Endothelial cell (in vitro differentiated cells): ENCODE measurements at regions not wholly inside any gene's neighbourhood (a gene's known extent, or its start where the extent isn't known, plus 50 kb on each side); places are given as distances from the start of the nearest gene placed in this dataset.

Experiments used
- DNase-seq: peaks from one replicate; pipeline ENCODE4 v3.0.0; 2021; ENCODE audit warnings: low spot score
- H3K27ac Mint-ChIP-seq: one replicate; pipeline ENCODE4 v1.8.0; 2021; ENCODE audit warnings: mixed read lengths, inconsistent platforms; ENCODE audit not compliant: unreplicated experiment
- H3K27me3 Mint-ChIP-seq: one replicate; pipeline ENCODE4 v1.8.0; 2021; ENCODE audit warnings: mild to moderate bottlenecking, moderate library complexity, mixed read lengths, inconsistent platforms; ENCODE audit not compliant: unreplicated experiment
- H3K36me3 Mint-ChIP-seq: one replicate; pipeline ENCODE4 v1.8.0; 2021; ENCODE audit warnings: mild to moderate bottlenecking, low read depth, mixed read lengths, inconsistent platforms; ENCODE audit not compliant: unreplicated experiment
- H3K4me1 Mint-ChIP-seq: one replicate; pipeline ENCODE4 v1.8.0; 2021; ENCODE audit warnings: mild to moderate bottlenecking, mixed read lengths, inconsistent platforms; ENCODE audit not compliant: unreplicated experiment
- H3K4me3 Mint-ChIP-seq: one replicate; pipeline ENCODE4 v1.8.0; 2021; ENCODE audit warnings: mild to moderate bottlenecking, mixed read lengths, inconsistent platforms; ENCODE audit not compliant: unreplicated experiment
- H3K9me3 Mint-ChIP-seq: one replicate; pipeline ENCODE4 v1.8.0; 2021; ENCODE audit warnings: mixed read lengths, inconsistent platforms; ENCODE audit not compliant: unreplicated experiment
- TF ChIP-seq, protein P1 (sequence below): fragments of 200-600 bp; sonication (generic); IDR thresholded peaks from one replicate; pipeline ENCODE4 v1.5.0; 2021; ENCODE audit warnings: antibody characterized with exemption; ENCODE audit not compliant: unreplicated experiment

DNA sequence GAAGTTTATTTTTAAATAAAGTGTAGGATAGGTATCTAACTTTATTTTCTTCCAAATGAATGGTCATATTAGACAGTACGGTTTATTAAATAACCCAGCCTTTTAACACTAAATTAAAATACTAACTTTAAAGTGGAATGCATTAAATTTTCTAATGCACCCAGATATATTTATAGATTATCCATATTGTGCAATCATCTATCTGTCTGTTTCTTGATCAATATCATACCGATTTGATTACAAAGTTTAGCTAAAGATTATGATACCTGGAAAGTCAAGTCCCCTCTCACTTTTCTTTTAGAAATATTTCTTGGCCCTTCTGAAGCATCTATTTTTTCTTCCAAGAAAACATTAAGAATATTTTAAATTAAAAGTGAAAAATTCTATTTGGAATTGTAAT, 124.3 kb upstream of the PDE5A start:
- H3K9me3 Mint-ChIP-seq = no peaks in the 10 kb centered on the region
- H3K36me3 Mint-ChIP-seq = no peaks in the 10 kb centered on the region
- H3K27me3 Mint-ChIP-seq = peaks cover 1% of the 10 kb centered on the region
- H3K4me3 Mint-ChIP-seq = no peak overlapping the region
- TF ChIP-seq, protein P1, sequence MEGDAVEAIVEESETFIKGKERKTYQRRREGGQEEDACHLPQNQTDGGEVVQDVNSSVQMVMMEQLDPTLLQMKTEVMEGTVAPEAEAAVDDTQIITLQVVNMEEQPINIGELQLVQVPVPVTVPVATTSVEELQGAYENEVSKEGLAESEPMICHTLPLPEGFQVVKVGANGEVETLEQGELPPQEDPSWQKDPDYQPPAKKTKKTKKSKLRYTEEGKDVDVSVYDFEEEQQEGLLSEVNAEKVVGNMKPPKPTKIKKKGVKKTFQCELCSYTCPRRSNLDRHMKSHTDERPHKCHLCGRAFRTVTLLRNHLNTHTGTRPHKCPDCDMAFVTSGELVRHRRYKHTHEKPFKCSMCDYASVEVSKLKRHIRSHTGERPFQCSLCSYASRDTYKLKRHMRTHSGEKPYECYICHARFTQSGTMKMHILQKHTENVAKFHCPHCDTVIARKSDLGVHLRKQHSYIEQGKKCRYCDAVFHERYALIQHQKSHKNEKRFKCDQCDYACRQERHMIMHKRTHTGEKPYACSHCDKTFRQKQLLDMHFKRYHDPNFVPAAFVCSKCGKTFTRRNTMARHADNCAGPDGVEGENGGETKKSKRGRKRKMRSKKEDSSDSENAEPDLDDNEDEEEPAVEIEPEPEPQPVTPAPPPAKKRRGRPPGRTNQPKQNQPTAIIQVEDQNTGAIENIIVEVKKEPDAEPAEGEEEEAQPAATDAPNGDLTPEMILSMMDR = no peak
- no peak for DNase-seq
- H3K27ac Mint-ChIP-seq = no peak overlapping the region
- H3K4me1 Mint-ChIP-seq = peaks cover 21% of the 10 kb centered on the region

DNA sequence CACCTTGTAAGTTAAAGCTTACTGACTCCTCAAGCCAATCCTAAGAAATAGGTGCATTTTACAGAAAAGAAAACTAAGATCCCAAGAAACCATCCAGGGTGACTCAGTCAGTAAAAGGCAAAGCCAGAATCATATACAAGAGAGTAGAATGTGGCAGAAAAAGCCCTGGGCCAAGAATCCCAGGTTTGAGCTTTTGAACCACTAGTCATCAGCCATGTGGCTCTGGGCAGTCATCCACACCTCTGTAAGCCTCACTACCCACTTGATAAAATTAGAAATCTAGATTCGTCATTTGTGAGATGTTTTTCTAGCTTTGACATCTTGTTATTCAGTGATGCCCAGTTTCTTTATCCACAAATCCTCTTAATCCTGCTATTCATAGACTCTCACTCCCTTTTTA, 122.2 kb upstream of the PDE5A start:
- TF ChIP-seq, protein P1 = no peak
- H3K9me3 Mint-ChIP-seq = no peaks in the 10 kb centered on the region

DNA sequence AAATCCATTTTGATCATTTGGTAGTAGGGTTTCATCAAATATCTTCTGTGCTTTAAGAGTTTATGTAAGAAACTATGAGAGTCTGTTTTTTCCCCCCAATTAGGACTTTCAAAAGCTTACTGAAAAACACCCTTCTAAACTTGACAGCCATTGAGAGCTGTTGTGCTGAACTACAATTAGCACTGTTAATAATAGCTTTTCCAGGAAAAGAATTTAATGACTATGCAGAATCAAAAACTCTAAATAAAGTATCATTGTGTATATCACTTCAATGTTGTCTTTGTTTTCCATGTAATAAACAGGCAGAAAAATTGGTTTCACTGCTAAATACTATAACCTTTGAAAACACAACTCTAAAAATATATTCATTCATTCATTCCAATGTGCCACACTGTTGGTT, 121.4 kb upstream of the PDE5A start:
- no peak overlapping the region for H3K4me3 Mint-ChIP-seq
- no peak for DNase-seq
- TF ChIP-seq, protein P1 = no peak
- peaks cover 21% of the 10 kb centered on the region for H3K4me1 Mint-ChIP-seq
- no peak overlapping the region for H3K27ac Mint-ChIP-seq
- H3K27me3 Mint-ChIP-seq = peaks cover 1% of the 10 kb centered on the region
- H3K36me3 Mint-ChIP-seq = no peaks in the 10 kb centered on the region
- H3K9me3 Mint-ChIP-seq = no peaks in the 10 kb centered on the region

More for the DNA sequence above, 122.2 kb upstream of the PDE5A start:
- peak overlapping the region; percentile 98 for H3K27ac Mint-ChIP-seq
- H3K36me3 Mint-ChIP-seq = no peaks in the 10 kb centered on the region
- DNase-seq = no peak
- H3K4me1 Mint-ChIP-seq = peaks cover 21% of the 10 kb centered on the region
- no peak overlapping the region for H3K4me3 Mint-ChIP-seq
- peaks cover 1% of the 10 kb centered on the region for H3K27me3 Mint-ChIP-seq

DNA sequence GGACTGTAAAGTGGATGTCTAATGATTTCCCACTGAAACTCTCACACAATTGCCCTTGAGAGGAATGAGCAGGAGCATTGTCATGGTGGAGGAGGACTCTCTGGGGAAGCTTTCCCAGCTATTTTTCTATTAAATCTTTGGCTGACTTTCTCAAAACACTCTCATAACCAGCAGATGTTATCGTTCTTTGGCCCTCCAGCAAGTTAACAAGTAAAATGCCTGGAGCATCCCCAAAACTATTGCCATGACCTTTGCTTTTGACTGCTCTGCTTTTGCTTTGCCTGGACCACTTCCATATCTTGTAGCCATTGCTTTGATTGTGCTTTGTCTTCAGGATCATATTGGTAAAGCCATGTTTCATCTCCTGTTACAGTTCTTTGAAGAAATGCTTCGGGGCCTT, 120.2 kb upstream of the PDE5A start:
- Mint-ChIP-seq H3K9me3 (no peaks in the 10 kb centered on the region), H3K4me3 (no peak overlapping the region), H3K4me1 (peaks cover 24% of the 10 kb centered on the region), H3K27me3 (peaks cover 1% of the 10 kb centered on the region), H3K36me3 (no peaks in the 10 kb centered on the region), H3K27ac (no peak overlapping the region)
- DNase-seq = no peak
- TF ChIP-seq, protein P1 = no peak

DNA sequence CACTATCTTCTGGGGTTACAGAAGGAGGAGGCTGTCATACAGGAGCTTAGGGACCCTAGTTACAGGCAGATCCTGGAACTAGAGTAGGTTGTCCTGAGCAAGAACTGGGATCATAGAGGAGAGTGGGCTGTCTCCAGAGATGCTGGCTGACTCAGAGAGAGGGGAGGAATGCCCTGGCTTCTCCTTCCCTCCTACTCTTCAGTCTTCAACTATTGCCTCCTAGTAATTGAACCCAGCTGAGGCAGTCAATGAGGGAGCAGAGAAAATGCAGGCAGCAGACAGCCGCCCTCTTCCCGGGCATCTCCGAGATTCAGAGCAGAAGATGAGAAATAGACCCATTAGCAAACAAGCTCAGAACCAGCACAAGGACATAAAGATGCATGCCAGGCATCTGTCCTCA, 118.3 kb upstream of the PDE5A start:
- Mint-ChIP-seq H3K27me3 (peaks cover 1% of the 10 kb centered on the region), H3K4me1 (peaks cover 18% of the 10 kb centered on the region), H3K9me3 (no peaks in the 10 kb centered on the region), H3K36me3 (no peaks in the 10 kb centered on the region), H3K27ac (no peak overlapping the region), H3K4me3 (no peak overlapping the region)
- DNase-seq = no peak
- TF ChIP-seq, protein P1 = no peak
